ENCODE measurements at regions not wholly inside any gene's neighbourhood (a gene's known extent, or its start where the extent isn't known, plus 50 kb on each side); places are given as distances from the start of the nearest gene placed in this dataset.

GRCh38 chr2:611519-611918 is 65.7 kb downstream of the TMEM18 start:
- no peak for DNase-seq

GRCh38 chr2:610491-610890 is 66.7 kb downstream of the TMEM18 start:
- no peak for DNase-seq

- DNase-seq: no peak
Observed at GRCh38 chr2:609881-610280, 67.3 kb downstream of the TMEM18 start.

GRCh38 chr2:609449-609848 is 67.8 kb downstream of the TMEM18 start:
- no peak for DNase-seq

GRCh38 chr2:608711-609110 is 68.5 kb downstream of the TMEM18 start:
- no peak for DNase-seq

GRCh38 chr2:608297-608696 is 68.9 kb downstream of the TMEM18 start:
- no peak for DNase-seq

GRCh38 chr2:607709-608108 is 69.5 kb downstream of the TMEM18 start:
- no peak for DNase-seq

GRCh38 chr2:607172-607571 is 70.0 kb downstream of the TMEM18 start:
- DNase-seq: no peak

GRCh38 chr2:605674-606608 is 71.3 kb downstream of the TMEM18 start:
- no peak for DNase-seq

- DNase-seq: no peak
Observed at GRCh38 chr2:604854-605524, 72.2 kb downstream of the TMEM18 start.

GRCh38 chr2:604385-604784 is 72.8 kb downstream of the TMEM18 start:
- DNase-seq: no peak

GRCh38 chr2:603869-604268 is 73.3 kb downstream of the TMEM18 start:
- DNase-seq: no peak

GRCh38 chr2:603427-603826 is 73.8 kb downstream of the TMEM18 start:
- no peak for DNase-seq

- no peak for DNase-seq
Observed at GRCh38 chr2:602571-603359, 74.4 kb downstream of the TMEM18 start.

GRCh38 chr2:601806-602455 is 75.3 kb downstream of the TMEM18 start:
- no peak for DNase-seq

- no peak for DNase-seq
Observed at GRCh38 chr2:601387-601698, 75.9 kb downstream of the TMEM18 start.

- DNase-seq: no peak
Observed at GRCh38 chr2:600542-601386, 76.4 kb downstream of the TMEM18 start.

- DNase-seq: no peak
Observed at GRCh38 chr2:599601-600000, 77.6 kb downstream of the TMEM18 start.

- DNase-seq: no peak
Observed at GRCh38 chr2:598058-598802, 79.0 kb downstream of the TMEM18 start.

- no peak for DNase-seq
Observed at GRCh38 chr2:595831-596592, 81.2 kb downstream of the TMEM18 start.
